Colonic mucosa (tissue), 4 donors: ENCODE measurements at regions not wholly inside any gene's neighbourhood (a gene's known extent, or its start where the extent isn't known, plus 50 kb on each side); places are given as distances from the start of the nearest gene placed in this dataset.

Experiments used
- DNase-seq: peaks from one replicate; pipeline ENCODE4 v3.0.0-alpha.2; 2020
- H3K27ac ChIP-seq: fragments of 200-600 bp; one replicate; pipeline ENCODE4 v1.8.0; 2021
- H3K27me3 ChIP-seq: fragments of 200-600 bp; one replicate; pipeline ENCODE4 v1.8.0; 2021
- H3K36me3 ChIP-seq: fragments of 200-600 bp; one replicate; pipeline ENCODE4 v1.8.0; 2021
- H3K4me1 ChIP-seq: fragments of 200-600 bp; one replicate; pipeline ENCODE4 v1.8.0; 2021; ENCODE audit warnings: mild to moderate bottlenecking
- H3K4me3 ChIP-seq: fragments of 200-600 bp; one replicate; pipeline ENCODE4 v1.8.0; 2021
- H3K9ac ChIP-seq, 2 donors: one replicate each; pipeline ENCODE4 v1.7.0; 2013; ENCODE audit warnings: control low read depth in 2 of 2, low read depth in 2 of 2, low read length in 2 of 2
- H3K9me3 ChIP-seq: fragments of 200-600 bp; one replicate; pipeline ENCODE4 v1.8.0; 2021
- intact Hi-C: fragments of 100-400 bp; cut with DNase I; formaldehyde crosslinking; loops from one replicate; pipeline ENCODE4 v1.14.1; 2022
- TF ChIP-seq, protein P1 (sequence below): fragments of 200-600 bp; IDR thresholded peaks from one replicate; pipeline ENCODE4 v1.8.0; 2022; ENCODE audit warnings: antibody characterized with exemption, mild to moderate bottlenecking
- donor health status: healthy.
- donor health status: DM: no; HTN: no; CAD: no.
- donor health status: DM: no; HTN: no; CAD: no.

GRCh38 chr10:118395947-118396346 is 53.8 kb upstream of the FAM204A start:
- Histone ChIP-seq H3K36me3 (no peaks in the 10 kb centered on the region), H3K27ac (no peak overlapping the region), H3K9ac (no peak overlapping the region), H3K4me1 (no peaks in the 10 kb centered on the region), H3K4me3 (no peak overlapping the region), H3K27me3 (no peaks in the 10 kb centered on the region), H3K9me3 (no peaks in the 10 kb centered on the region)
- no peak for DNase-seq
- intact Hi-C loops, result no loop called here
- TF ChIP-seq, protein P1, sequence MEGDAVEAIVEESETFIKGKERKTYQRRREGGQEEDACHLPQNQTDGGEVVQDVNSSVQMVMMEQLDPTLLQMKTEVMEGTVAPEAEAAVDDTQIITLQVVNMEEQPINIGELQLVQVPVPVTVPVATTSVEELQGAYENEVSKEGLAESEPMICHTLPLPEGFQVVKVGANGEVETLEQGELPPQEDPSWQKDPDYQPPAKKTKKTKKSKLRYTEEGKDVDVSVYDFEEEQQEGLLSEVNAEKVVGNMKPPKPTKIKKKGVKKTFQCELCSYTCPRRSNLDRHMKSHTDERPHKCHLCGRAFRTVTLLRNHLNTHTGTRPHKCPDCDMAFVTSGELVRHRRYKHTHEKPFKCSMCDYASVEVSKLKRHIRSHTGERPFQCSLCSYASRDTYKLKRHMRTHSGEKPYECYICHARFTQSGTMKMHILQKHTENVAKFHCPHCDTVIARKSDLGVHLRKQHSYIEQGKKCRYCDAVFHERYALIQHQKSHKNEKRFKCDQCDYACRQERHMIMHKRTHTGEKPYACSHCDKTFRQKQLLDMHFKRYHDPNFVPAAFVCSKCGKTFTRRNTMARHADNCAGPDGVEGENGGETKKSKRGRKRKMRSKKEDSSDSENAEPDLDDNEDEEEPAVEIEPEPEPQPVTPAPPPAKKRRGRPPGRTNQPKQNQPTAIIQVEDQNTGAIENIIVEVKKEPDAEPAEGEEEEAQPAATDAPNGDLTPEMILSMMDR, result no peak

- intact Hi-C loops, result no loop called here
- no peak overlapping the region for H3K9ac ChIP-seq
- no peak for DNase-seq
- H3K4me3 ChIP-seq, result no peak overlapping the region
- TF ChIP-seq, protein P1, result no peak
- no peaks in the 10 kb centered on the region for H3K27me3 ChIP-seq
- no peaks in the 10 kb centered on the region for H3K9me3 ChIP-seq
- H3K36me3 ChIP-seq, result no peaks in the 10 kb centered on the region
- no peaks in the 10 kb centered on the region for H3K4me1 ChIP-seq
- H3K27ac ChIP-seq, result no peak overlapping the region
Observed at GRCh38 chr10:118394301-118395200, 52.4 kb upstream of the FAM204A start.

DNA sequence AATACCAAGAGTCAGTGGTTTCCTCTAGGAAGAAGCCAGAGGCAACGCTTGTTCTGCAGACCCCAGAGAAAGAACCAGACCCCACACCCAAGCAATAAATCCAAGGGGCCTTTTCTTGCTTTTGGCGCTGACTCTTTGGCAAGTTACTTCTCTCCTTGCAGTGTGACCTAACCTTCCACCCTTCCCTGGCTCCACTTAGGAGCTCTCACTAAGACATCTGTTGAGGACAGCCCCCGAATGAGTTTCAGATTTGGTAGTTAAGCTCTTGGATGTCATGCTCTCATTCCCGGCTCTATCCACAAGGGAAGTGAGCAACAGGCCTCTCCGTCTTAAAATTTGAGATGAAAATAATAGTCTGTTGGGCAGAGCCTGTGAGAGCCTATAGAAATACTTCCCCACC is 50.6 kb upstream of the FAM204A start:
- Histone ChIP-seq H3K36me3 (no peaks in the 10 kb centered on the region), H3K4me1 (no peaks in the 10 kb centered on the region), H3K4me3 (no peak overlapping the region), H3K9me3 (no peaks in the 10 kb centered on the region), H3K27me3 (no peaks in the 10 kb centered on the region), H3K27ac (no peak overlapping the region), H3K9ac (no peak overlapping the region)
- DNase-seq, result no peak
- TF ChIP-seq, protein P1, result no peak
- intact Hi-C loops, result no loop called here
